ENCODE measurements at regions not wholly inside any gene's neighbourhood (a gene's known extent, or its start where the extent isn't known, plus 50 kb on each side); places are given as distances from the start of the nearest gene placed in this dataset.
"Not testable (repeated sequence)": the region's sequence is repeated elsewhere in the genome, so short reads cannot be mapped to it uniquely, and the experiment has no call there.

DNA sequence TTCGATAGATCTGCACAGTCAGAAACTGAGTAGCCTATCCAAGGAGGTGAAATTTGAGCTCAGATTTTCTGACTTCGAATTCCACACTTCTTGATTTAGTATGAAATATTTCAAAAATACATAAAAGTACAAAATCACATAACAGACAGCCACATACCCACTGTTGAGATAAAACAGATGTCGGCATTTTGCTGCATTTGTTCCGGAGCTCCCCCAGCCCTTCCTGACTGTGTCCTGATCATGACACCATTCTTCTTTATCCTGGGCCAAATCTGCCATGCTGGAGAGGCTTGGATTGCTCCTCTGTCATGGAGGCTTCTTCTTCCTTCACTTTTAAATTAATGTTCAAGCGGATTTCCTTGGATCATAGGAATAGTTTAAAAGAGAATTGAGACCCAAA lies 124.2 kb upstream of the RBPJ start:
- Histone ChIP-seq H3K27ac (ENCODE audit: low read length in 2 of 2) (no peak overlapping the region), H3K9ac (ENCODE audit: low read length) (no peak overlapping the region), H3K27me3 (replicated peaks in 1 of 4; ENCODE audit: control extremely low read depth in 1 of 4, control insufficient read depth in 3 of 4, insufficient read depth in 4 of 4, low read length in 3 of 4) (no peaks in the 10 kb centered on the region), H4K20me1 (ENCODE audit: control insufficient read depth, insufficient read depth, low read length, poor library complexity, severe bottlenecking) (no peaks in the 10 kb centered on the region), H3K4me1 (ENCODE audit: control insufficient read depth in 2 of 2, insufficient read depth in 2 of 2, low read length in 2 of 2) (peaks cover 0 to 7% of the 10 kb centered on the region in 2 donors), H3K4me2 (replicated peaks; ENCODE audit: low read depth, low read length, poor library complexity, severe bottlenecking) (no peak overlapping the region), H3K4me3 (ENCODE audit: control extremely low read depth in 1 of 5, extremely low read depth in 1 of 5, insufficient read depth in 1 of 5, low read depth in 2 of 5, low read length in 4 of 5) (no peak overlapping the region), H3K79me2 (ENCODE audit: control insufficient read depth, insufficient read depth, low read length) (no peaks in the 10 kb centered on the region), H3K9me3 (ENCODE audit: control extremely low read depth in 1 of 3, control insufficient read depth in 2 of 3, insufficient read depth in 1 of 3, low read length in 2 of 3) (no peaks in the 10 kb centered on the region), H2AFZ (ENCODE audit: insufficient read depth, low read depth, low read length, poor library complexity, severe bottlenecking) (no peak overlapping the region), H3K36me3 (replicated peaks in 1 of 2; ENCODE audit: control extremely low read depth in 1 of 2, control insufficient read depth in 1 of 2, extremely low read depth in 1 of 2, insufficient read depth in 2 of 2, low read length in 1 of 2) (no peaks in the 10 kb centered on the region)
- intact Hi-C loops (cut with micrococcal nuclease), result no loop called here
- POLR2A ChIA-PET, result no interaction called here
- WGBS (ENCODE audit: insufficient coverage), result 100% methylated on average over 2 of the region's 5 CpGs
- DNase-seq (no peak), ATAC-seq (ENCODE audit: low read depth) (no peak)
- CTCF ChIA-PET, result interaction anchor here (1.1 kb wide), 1 partner anchor 208 kb away, joined by 3 read pairs; no protein-coding TSS in a partner anchor
- peaks cover 11% of the 10 kb centered on the region for H3K27me3 Mint-ChIP-seq
- peaks cover 8% of the 10 kb centered on the region for H3K4me1 Mint-ChIP-seq
- no peaks in the 10 kb centered on the region for H3K9me3 Mint-ChIP-seq (ENCODE audit: insufficient read depth)
- H3K4me3 Mint-ChIP-seq, result no peak overlapping the region
- TF ChIP-seq, protein P1, sequence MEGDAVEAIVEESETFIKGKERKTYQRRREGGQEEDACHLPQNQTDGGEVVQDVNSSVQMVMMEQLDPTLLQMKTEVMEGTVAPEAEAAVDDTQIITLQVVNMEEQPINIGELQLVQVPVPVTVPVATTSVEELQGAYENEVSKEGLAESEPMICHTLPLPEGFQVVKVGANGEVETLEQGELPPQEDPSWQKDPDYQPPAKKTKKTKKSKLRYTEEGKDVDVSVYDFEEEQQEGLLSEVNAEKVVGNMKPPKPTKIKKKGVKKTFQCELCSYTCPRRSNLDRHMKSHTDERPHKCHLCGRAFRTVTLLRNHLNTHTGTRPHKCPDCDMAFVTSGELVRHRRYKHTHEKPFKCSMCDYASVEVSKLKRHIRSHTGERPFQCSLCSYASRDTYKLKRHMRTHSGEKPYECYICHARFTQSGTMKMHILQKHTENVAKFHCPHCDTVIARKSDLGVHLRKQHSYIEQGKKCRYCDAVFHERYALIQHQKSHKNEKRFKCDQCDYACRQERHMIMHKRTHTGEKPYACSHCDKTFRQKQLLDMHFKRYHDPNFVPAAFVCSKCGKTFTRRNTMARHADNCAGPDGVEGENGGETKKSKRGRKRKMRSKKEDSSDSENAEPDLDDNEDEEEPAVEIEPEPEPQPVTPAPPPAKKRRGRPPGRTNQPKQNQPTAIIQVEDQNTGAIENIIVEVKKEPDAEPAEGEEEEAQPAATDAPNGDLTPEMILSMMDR (IDR thresholded peaks at IDR 0.05), result no peak
- no peak for TF ChIP-seq EZH2 (IDR thresholded peaks at IDR 0.05; ENCODE audit: borderline replicate concordance, insufficient read depth, low read depth, low read length, poor library complexity, severe bottlenecking)
- H3K27ac Mint-ChIP-seq, result no peak overlapping the region

DNA sequence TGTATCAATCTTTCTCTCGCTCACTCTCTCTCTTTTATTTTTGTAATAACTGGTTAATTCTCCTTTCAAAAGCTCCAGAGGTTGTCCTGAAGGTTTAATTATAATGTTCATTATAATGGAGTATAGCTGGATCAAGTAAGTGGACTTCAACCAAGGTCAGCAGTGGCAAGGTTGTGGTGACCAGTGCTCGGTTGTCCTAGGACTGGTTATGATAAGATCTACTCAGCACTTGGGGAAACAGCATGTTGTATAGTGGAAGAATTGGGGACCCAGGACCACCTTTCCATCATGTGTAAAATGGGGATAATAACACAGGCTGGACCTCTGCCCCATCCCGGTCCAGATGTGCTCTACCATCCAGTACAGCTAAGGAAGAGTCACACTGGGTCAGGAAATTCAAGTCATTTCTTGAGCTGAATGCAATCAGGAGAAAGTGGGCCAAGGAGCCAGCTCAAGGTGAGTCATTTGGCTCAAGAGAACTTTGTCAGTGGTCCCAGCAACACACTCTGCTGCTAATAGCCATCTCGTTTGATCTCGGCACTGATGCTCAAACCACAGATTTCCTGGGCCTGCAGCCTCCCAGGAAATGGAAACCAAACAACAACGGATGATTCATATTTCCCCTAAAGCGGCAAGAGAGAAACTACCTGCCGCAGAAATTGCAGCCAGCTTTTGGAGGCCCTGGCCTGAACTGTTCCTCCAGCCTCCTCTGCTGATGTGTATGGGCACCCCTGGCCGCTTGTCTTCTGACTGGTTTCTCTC lies 123.6 kb upstream of the RBPJ start:
- Histone ChIP-seq H4K20me1 (ENCODE audit: control insufficient read depth, insufficient read depth, low read length, poor library complexity, severe bottlenecking) (no peaks in the 10 kb centered on the region), H3K9ac (ENCODE audit: low read length) (no peak overlapping the region), H3K4me3 (ENCODE audit: control extremely low read depth in 1 of 5, extremely low read depth in 1 of 5, insufficient read depth in 1 of 5, low read depth in 2 of 5, low read length in 4 of 5) (no peak overlapping the region), H3K4me1 (ENCODE audit: control insufficient read depth in 2 of 2, insufficient read depth in 2 of 2, low read length in 2 of 2) (peaks cover 0 to 7% of the 10 kb centered on the region in 2 donors), H3K79me2 (ENCODE audit: control insufficient read depth, insufficient read depth, low read length) (no peaks in the 10 kb centered on the region), H3K36me3 (replicated peaks in 1 of 2; ENCODE audit: control extremely low read depth in 1 of 2, control insufficient read depth in 1 of 2, extremely low read depth in 1 of 2, insufficient read depth in 2 of 2, low read length in 1 of 2) (no peaks in the 10 kb centered on the region), H3K4me2 (replicated peaks; ENCODE audit: low read depth, low read length, poor library complexity, severe bottlenecking) (no peak overlapping the region), H3K27me3 (replicated peaks in 1 of 4; ENCODE audit: control extremely low read depth in 1 of 4, control insufficient read depth in 3 of 4, insufficient read depth in 4 of 4, low read length in 3 of 4) (no peaks in the 10 kb centered on the region), H2AFZ (ENCODE audit: insufficient read depth, low read depth, low read length, poor library complexity, severe bottlenecking) (peak overlapping the region; percentile 25), H3K27ac (ENCODE audit: low read length in 2 of 2) (no peak overlapping the region), H3K9me3 (ENCODE audit: control extremely low read depth in 1 of 3, control insufficient read depth in 2 of 3, insufficient read depth in 1 of 3, low read length in 2 of 3) (no peaks in the 10 kb centered on the region)
- DNase-seq, result no peak
- Mint-ChIP-seq H3K27ac (no peak overlapping the region), H3K4me3 (no peak overlapping the region), H3K4me1 (peaks cover 8% of the 10 kb centered on the region), H3K27me3 (peaks cover 16% of the 10 kb centered on the region), H3K9me3 (ENCODE audit: insufficient read depth) (no peaks in the 10 kb centered on the region)
- CTCF ChIA-PET, result interaction anchor here (1.1 kb wide), 1 partner anchor 209 kb away, joined by 3 read pairs; no protein-coding TSS in a partner anchor
- no peak for TF ChIP-seq EZH2 (IDR thresholded peaks at IDR 0.05; ENCODE audit: borderline replicate concordance, insufficient read depth, low read depth, low read length, poor library complexity, severe bottlenecking)
- TF ChIP-seq, protein P1 (IDR thresholded peaks at IDR 0.05), result no peak
- WGBS (ENCODE audit: insufficient coverage), result 26% methylated on average over 7 of the region's 9 CpGs
- intact Hi-C loops (cut with micrococcal nuclease), result no loop called here
- peak; percentile 43 for ATAC-seq (ENCODE audit: low read depth)
- POLR2A ChIA-PET, result no interaction called here

DNA sequence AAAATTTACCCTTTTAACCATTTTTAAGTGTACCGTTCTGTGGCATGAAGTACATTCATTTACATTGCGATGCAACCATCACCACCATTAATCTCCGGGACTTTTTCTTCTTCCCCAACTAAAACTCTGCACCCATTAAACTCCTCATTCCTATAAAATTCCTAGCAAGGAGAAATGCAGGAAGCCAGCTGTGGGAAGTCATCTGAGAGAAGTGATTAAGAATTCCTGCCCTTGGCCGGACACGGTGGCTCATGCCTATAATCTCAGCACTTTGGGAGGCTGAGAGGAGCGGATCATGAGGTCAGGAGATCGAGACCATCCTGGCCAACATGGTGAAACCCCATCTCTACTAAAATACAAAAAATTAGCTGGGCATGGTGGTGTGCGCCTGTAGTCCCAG lies 121.9 kb upstream of the RBPJ start:
- H3K4me2 ChIP-seq (replicated peaks; ENCODE audit: low read depth, low read length, poor library complexity, severe bottlenecking); H3K9ac ChIP-seq (ENCODE audit: low read length); H3K4me3 ChIP-seq (ENCODE audit: control extremely low read depth in 1 of 5, extremely low read depth in 1 of 5, insufficient read depth in 1 of 5, low read depth in 2 of 5, low read length in 4 of 5); DNase-seq; H3K4me3 Mint-ChIP-seq; H3K36me3 ChIP-seq (replicated peaks in 1 of 2; ENCODE audit: control extremely low read depth in 1 of 2, control insufficient read depth in 1 of 2, extremely low read depth in 1 of 2, insufficient read depth in 2 of 2, low read length in 1 of 2); H3K27ac Mint-ChIP-seq; H3K4me1 ChIP-seq (ENCODE audit: control insufficient read depth in 2 of 2, insufficient read depth in 2 of 2, low read length in 2 of 2); H3K9me3 ChIP-seq (ENCODE audit: control extremely low read depth in 1 of 3, control insufficient read depth in 2 of 3, insufficient read depth in 1 of 3, low read length in 2 of 3); H2AFZ ChIP-seq (ENCODE audit: insufficient read depth, low read depth, low read length, poor library complexity, severe bottlenecking); H3K27me3 ChIP-seq (replicated peaks in 1 of 4; ENCODE audit: control extremely low read depth in 1 of 4, control insufficient read depth in 3 of 4, insufficient read depth in 4 of 4, low read length in 3 of 4); CTCF ChIA-PET; intact Hi-C loops (cut with micrococcal nuclease); ATAC-seq (ENCODE audit: low read depth); H3K27ac ChIP-seq (ENCODE audit: low read length in 2 of 2); H4K20me1 ChIP-seq (ENCODE audit: control insufficient read depth, insufficient read depth, low read length, poor library complexity, severe bottlenecking); POLR2A ChIA-PET; H3K9me3 Mint-ChIP-seq (ENCODE audit: insufficient read depth); H3K4me1 Mint-ChIP-seq; H3K79me2 ChIP-seq (ENCODE audit: control insufficient read depth, insufficient read depth, low read length): not testable (repeated sequence)
- no CpG with 5 or more reads among the region's 8 CpGs for WGBS (ENCODE audit: insufficient coverage)
- peaks cover 21% of the 10 kb centered on the region for H3K27me3 Mint-ChIP-seq
